ENCODE measurements at regions not wholly inside any gene's neighbourhood (a gene's known extent, or its start where the extent isn't known, plus 50 kb on each side); places are given as distances from the start of the nearest gene placed in this dataset.

DNA sequence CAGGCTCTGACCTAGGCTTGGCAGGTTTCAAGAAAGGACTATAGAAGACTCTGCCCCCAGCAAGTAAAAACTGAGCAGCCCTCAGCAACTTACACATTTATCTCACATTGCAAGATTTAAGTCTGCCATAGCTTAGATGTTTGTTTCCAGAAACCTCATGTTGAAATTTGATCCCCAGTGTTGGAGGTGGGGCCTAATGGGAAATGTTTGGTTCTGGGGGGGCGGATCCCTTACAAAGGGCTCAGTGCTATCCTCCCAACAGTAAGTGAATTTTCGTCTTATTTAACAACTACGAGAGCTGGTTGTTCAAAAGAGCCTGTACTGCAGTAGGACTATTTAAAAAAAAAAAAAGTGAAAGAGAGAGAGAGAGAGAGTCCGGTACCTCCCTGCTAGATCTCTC is 125.2 kb upstream of the PROK2 start:
- TF ChIP-seq EZH2phosphoT487 (conservative IDR thresholded peaks at IDR 0.05; ENCODE audit: low read length) = no peak
- TF ChIP-seq, protein P1, sequence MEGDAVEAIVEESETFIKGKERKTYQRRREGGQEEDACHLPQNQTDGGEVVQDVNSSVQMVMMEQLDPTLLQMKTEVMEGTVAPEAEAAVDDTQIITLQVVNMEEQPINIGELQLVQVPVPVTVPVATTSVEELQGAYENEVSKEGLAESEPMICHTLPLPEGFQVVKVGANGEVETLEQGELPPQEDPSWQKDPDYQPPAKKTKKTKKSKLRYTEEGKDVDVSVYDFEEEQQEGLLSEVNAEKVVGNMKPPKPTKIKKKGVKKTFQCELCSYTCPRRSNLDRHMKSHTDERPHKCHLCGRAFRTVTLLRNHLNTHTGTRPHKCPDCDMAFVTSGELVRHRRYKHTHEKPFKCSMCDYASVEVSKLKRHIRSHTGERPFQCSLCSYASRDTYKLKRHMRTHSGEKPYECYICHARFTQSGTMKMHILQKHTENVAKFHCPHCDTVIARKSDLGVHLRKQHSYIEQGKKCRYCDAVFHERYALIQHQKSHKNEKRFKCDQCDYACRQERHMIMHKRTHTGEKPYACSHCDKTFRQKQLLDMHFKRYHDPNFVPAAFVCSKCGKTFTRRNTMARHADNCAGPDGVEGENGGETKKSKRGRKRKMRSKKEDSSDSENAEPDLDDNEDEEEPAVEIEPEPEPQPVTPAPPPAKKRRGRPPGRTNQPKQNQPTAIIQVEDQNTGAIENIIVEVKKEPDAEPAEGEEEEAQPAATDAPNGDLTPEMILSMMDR (IDR thresholded peaks at IDR 0.05; ENCODE audit: insufficient read depth, low read length, poor library complexity, severe bottlenecking) = no peak
- no peaks in the 10 kb centered on the region for H3K27me3 ChIP-seq (ENCODE audit: low read length)
- H3K4me2 ChIP-seq (ENCODE audit: low read depth, low read length, poor library complexity, severe bottlenecking) = no peak overlapping the region
- H2AFZ ChIP-seq (ENCODE audit: low read depth, low read length, severe bottlenecking) = no peak overlapping the region
- no peak overlapping the region for H3K27ac ChIP-seq (ENCODE audit: low read depth, low read length)
- no peaks in the 10 kb centered on the region for H3K36me3 ChIP-seq (ENCODE audit: low read length)
- no peaks in the 10 kb centered on the region for H3F3A ChIP-seq (ENCODE audit: insufficient read depth)
- no peaks in the 10 kb centered on the region for H3K9me2 ChIP-seq (replicated peaks; ENCODE audit: insufficient read depth, low read length)
- H4K20me1 ChIP-seq (ENCODE audit: low read depth, low read length) = no peaks in the 10 kb centered on the region
- no peaks in the 10 kb centered on the region for H3K79me2 ChIP-seq (ENCODE audit: insufficient read depth, low read length)
- H3K9ac ChIP-seq (ENCODE audit: low read length) = no peak overlapping the region
- no peak overlapping the region for H3K4me3 ChIP-seq (ENCODE audit: insufficient read depth, low read length, poor library complexity, severe bottlenecking)
- no peaks in the 10 kb centered on the region for H3K9me3 ChIP-seq (ENCODE audit: insufficient read depth, low read length)

DNA sequence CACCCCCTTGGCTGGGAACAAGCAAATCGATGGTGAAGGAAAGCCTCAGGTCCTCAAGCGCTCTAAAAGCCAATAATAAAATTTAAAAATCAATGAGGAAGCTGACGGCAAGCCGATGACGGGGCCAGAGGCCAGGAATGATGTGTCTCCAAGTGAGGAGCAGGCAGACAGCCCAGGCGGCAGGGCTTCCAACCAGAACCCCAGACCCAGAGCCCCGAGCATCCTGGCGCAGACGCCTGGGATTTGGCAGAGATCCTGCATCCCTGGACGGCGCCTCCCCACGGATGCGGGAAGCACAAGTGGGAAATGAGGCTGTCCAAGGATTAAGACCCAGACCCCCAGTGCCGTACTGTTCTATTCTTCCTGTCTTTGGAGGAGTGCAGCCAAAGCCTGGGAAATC is 123.0 kb upstream of the PROK2 start:
- Histone ChIP-seq H3K79me2 (ENCODE audit: insufficient read depth, low read length) (no peaks in the 10 kb centered on the region), H3K27ac (ENCODE audit: low read depth, low read length) (no peak overlapping the region), H3F3A (ENCODE audit: insufficient read depth) (no peaks in the 10 kb centered on the region), H3K27me3 (ENCODE audit: low read length) (no peaks in the 10 kb centered on the region), H3K36me3 (ENCODE audit: low read length) (no peaks in the 10 kb centered on the region), H2AFZ (ENCODE audit: low read depth, low read length, severe bottlenecking) (no peak overlapping the region), H3K4me2 (ENCODE audit: low read depth, low read length, poor library complexity, severe bottlenecking) (no peak overlapping the region), H3K9me3 (ENCODE audit: insufficient read depth, low read length) (no peaks in the 10 kb centered on the region), H3K4me3 (ENCODE audit: insufficient read depth, low read length, poor library complexity, severe bottlenecking) (no peak overlapping the region), H3K9me2 (replicated peaks; ENCODE audit: insufficient read depth, low read length) (no peaks in the 10 kb centered on the region), H4K20me1 (ENCODE audit: low read depth, low read length) (no peaks in the 10 kb centered on the region), H3K9ac (ENCODE audit: low read length) (no peak overlapping the region)
- TF ChIP-seq EZH2phosphoT487 (conservative IDR thresholded peaks at IDR 0.05; ENCODE audit: low read length) = no peak
- TF ChIP-seq, protein P1 (IDR thresholded peaks at IDR 0.05; ENCODE audit: insufficient read depth, low read length, poor library complexity, severe bottlenecking) = no peak

DNA sequence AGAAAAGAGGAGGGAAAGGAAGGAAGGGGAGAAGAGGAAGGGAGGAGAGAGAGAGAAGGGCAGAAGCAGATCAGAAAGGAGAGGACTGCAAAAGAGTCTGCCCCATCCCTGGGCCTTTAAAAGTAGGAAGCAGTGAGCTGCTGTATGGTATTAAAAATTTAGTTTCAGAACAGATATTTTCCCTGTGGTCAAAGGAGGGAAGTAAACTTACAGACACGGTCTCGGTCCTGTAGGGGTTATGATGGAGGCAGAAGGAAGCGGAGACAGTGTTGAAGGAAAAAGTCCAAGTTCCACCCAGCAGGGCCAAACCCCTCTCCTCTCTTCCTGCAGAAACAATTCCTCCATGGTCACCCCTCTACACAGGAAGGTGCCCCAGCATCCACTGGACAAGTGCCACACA is 122.0 kb upstream of the PROK2 start:
- TF ChIP-seq, protein P1 (IDR thresholded peaks at IDR 0.05; ENCODE audit: insufficient read depth, low read length, poor library complexity, severe bottlenecking) = no peak
- no peaks in the 10 kb centered on the region for H3K36me3 ChIP-seq (ENCODE audit: low read length)
- H3K79me2 ChIP-seq (ENCODE audit: insufficient read depth, low read length) = no peaks in the 10 kb centered on the region
- no peaks in the 10 kb centered on the region for H3K9me3 ChIP-seq (ENCODE audit: insufficient read depth, low read length)
- no peaks in the 10 kb centered on the region for H3K27me3 ChIP-seq (ENCODE audit: low read length)
- H2AFZ ChIP-seq (ENCODE audit: low read depth, low read length, severe bottlenecking) = no peak overlapping the region
- no peak overlapping the region for H3K4me2 ChIP-seq (ENCODE audit: low read depth, low read length, poor library complexity, severe bottlenecking)
- H4K20me1 ChIP-seq (ENCODE audit: low read depth, low read length) = no peaks in the 10 kb centered on the region
- no peaks in the 10 kb centered on the region for H3K9me2 ChIP-seq (replicated peaks; ENCODE audit: insufficient read depth, low read length)
- H3K27ac ChIP-seq (ENCODE audit: low read depth, low read length) = no peak overlapping the region
- H3K4me3 ChIP-seq (ENCODE audit: insufficient read depth, low read length, poor library complexity, severe bottlenecking) = no peak overlapping the region
- no peaks in the 10 kb centered on the region for H3F3A ChIP-seq (ENCODE audit: insufficient read depth)
- H3K9ac ChIP-seq (ENCODE audit: low read length) = no peak overlapping the region

DNA sequence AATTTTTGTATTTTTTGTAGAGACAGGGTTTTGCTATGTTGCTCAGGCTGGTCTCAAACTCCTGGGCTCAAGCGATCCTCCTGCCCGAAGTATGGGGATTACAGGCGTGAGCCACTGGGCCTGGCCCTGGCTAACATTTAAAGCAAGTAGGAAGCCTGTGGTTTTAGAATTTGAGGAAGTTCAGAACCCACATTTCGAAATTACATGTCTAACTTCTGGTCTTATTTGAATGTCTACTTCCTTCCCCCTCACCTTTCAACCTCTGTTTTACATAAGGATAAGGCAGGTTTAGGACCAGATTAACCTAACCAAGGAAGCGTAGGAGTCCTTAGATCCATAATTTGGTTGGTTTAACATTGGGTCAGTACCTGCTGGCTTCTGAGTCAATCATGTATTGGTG is 120.5 kb upstream of the PROK2 start:
- Histone ChIP-seq H3K9ac (ENCODE audit: low read length) (no peak overlapping the region), H3K4me3 (ENCODE audit: insufficient read depth, low read length, poor library complexity, severe bottlenecking) (no peak overlapping the region), H3K36me3 (ENCODE audit: low read length) (no peaks in the 10 kb centered on the region), H3K27ac (ENCODE audit: low read depth, low read length) (no peak overlapping the region), H2AFZ (ENCODE audit: low read depth, low read length, severe bottlenecking) (no peak overlapping the region), H4K20me1 (ENCODE audit: low read depth, low read length) (no peaks in the 10 kb centered on the region), H3K9me3 (ENCODE audit: insufficient read depth, low read length) (no peaks in the 10 kb centered on the region), H3F3A (ENCODE audit: insufficient read depth) (no peaks in the 10 kb centered on the region), H3K9me2 (replicated peaks; ENCODE audit: insufficient read depth, low read length) (no peaks in the 10 kb centered on the region), H3K79me2 (ENCODE audit: insufficient read depth, low read length) (no peaks in the 10 kb centered on the region), H3K4me2 (ENCODE audit: low read depth, low read length, poor library complexity, severe bottlenecking) (peak overlapping the region; percentile 29), H3K27me3 (ENCODE audit: low read length) (no peaks in the 10 kb centered on the region)
- TF ChIP-seq, protein P1 (IDR thresholded peaks at IDR 0.05; ENCODE audit: insufficient read depth, low read length, poor library complexity, severe bottlenecking) = no peak
- no peak for TF ChIP-seq EZH2phosphoT487 (conservative IDR thresholded peaks at IDR 0.05; ENCODE audit: low read length)

Measured in SU-DHL-6 (cell line).